HCT116 (cell line): ENCODE measurements at regions not wholly inside any gene's neighbourhood (a gene's known extent, or its start where the extent isn't known, plus 50 kb on each side); places are given as distances from the start of the nearest gene placed in this dataset.

ENCODE experiments used
- ATAC-seq: fragments of 200-7000 bp; cut with Tn5 transposase; 2 replicates; pipeline ENCODE4 v1.9.1; 2020; ENCODE audit warnings: mild to moderate bottlenecking, moderate library complexity
- BruUV-seq: library from RNA; stranded (reverse); fragments of 400-500 nt; replicated peaks from 2 replicates; lab custom pipeline; 2021; lab: Mats Ljungman, UMichigan
- CTCF ChIA-PET: fragments of 300-600 bp; sonication (Branson Sonifier 250); formaldehyde crosslinking; loops from one replicate; lab custom pipeline; 2021; ENCODE audit warnings: antibody characterized with exemption; lab: Charles Lee
- POLR2A ChIA-PET: fragments of 300-600, 350-600 bp; sonication (Branson Sonifier 250); formaldehyde crosslinking; loops from one replicate; lab custom pipeline; 2021; ENCODE audit warnings: antibody characterized with exemption; lab: Charles Lee
- RAD21 ChIA-PET, 2 experiments: fragments of 300-600 bp; sonication (Branson Sonifier 250); formaldehyde crosslinking; loops; one replicate each; lab custom pipeline; 2023; ENCODE audit warnings: low total read pairs in 2 of 2; ENCODE audit not compliant: uncharacterized antibody in 2 of 2, unreplicated experiment in 2 of 2, low non-redundant PET in 1 of 2; lab: Charles Lee
- DNase-seq: peaks from one replicate; pipeline ENCODE4 v3.0.0-alpha.2; 2010; ENCODE audit warnings: low read depth, low spot score
- H2AFZ ChIP-seq: fragments of 200-600 bp; shearing (Covaris generic), sonication (generic); 2 replicates; pipeline ENCODE4 v1.6.1; 2017; ENCODE audit warnings: low read depth, mixed run types, mixed read lengths, antibody characterized with exemption, low read length; ENCODE audit not compliant: poor library complexity, severe bottlenecking
- H3K27ac ChIP-seq: 2 replicates; pipeline ENCODE4 v1.5.1; 2012; ENCODE audit warnings: low read depth, low read length
- H3K27me3 ChIP-seq: fragments of 200-600 bp; sonication (generic); 2 replicates; pipeline ENCODE4 v1.6.1; 2016; ENCODE audit warnings: mixed run types, low read length, mixed read lengths; ENCODE audit not compliant: insufficient read depth
- H3K36me3 ChIP-seq, 2 experiments: fragments of 200-500 bp in 1 of 2; fragments of 200-600 bp in 1 of 2; sonication (Bioruptor generic) in 1 of 2; sonication (generic) in 1 of 2; 2 replicates each; pipeline versions ENCODE4 v1.5.1 to v1.6.1; 2014 to 2016; ENCODE audit warnings: low read length in 2 of 2, inconsistent platforms in 1 of 2, mixed read lengths in 1 of 2, mixed run types in 1 of 2; ENCODE audit not compliant: insufficient read depth in 2 of 2, control insufficient read depth in 1 of 2
- H3K4me1 ChIP-seq, 2 experiments: fragments of 200-600 bp in 1 of 2; sonication (generic) in 1 of 2; 2 replicates each; pipeline versions ENCODE4 v1.5.1 to v1.6.1; 2012 to 2017; ENCODE audit warnings: low read length in 2 of 2, inconsistent platforms in 1 of 2, mild to moderate bottlenecking in 1 of 2, mixed read lengths in 1 of 2, mixed run types in 1 of 2, moderate library complexity in 1 of 2; ENCODE audit not compliant: insufficient read depth in 2 of 2, control insufficient read depth in 1 of 2
- H3K4me2 ChIP-seq: fragments of 200-600 bp; sonication (generic); 2 replicates; pipeline ENCODE4 v1.6.1; 2017; ENCODE audit warnings: mixed run types, low read length, mixed read lengths
- H3K4me3 ChIP-seq, 2 experiments: fragments of 200-600 bp in 1 of 2; sonication (generic) in 1 of 2; replicated peaks in 1 of 2; 2 replicates each; pipeline ENCODE4 v1.5.1; 2011 to 2016; ENCODE audit warnings: low read length in 2 of 2, control low read depth in 1 of 2, low read depth in 1 of 2, mild to moderate bottlenecking in 1 of 2, mixed read lengths in 1 of 2, mixed run types in 1 of 2
- H3K79me2 ChIP-seq: fragments of 200-600 bp; sonication (generic); 2 replicates; pipeline ENCODE4 v1.6.1; 2017; ENCODE audit warnings: mild to moderate bottlenecking, mixed run types, low read length, moderate library complexity, mixed read lengths; ENCODE audit not compliant: insufficient read depth
- H3K9ac ChIP-seq: fragments of 200-600 bp; sonication (generic); 2 replicates; pipeline ENCODE4 v1.6.1; 2016; ENCODE audit warnings: low read length, mixed read lengths
- H3K9me2 ChIP-seq: fragments of 200-600 bp; sonication (generic), shearing (Covaris generic); 2 replicates; pipeline ENCODE4 v1.6.1; 2017; ENCODE audit warnings: mixed run types, mild to moderate bottlenecking, moderate library complexity; ENCODE audit not compliant: insufficient read depth
- H3K9me3 ChIP-seq, 2 experiments: fragments of 200-500 bp in 1 of 2; fragments of 200-600 bp in 1 of 2; sonication (Bioruptor generic) in 1 of 2; sonication (generic) in 1 of 2; 2 replicates each; pipeline ENCODE4 v1.6.1; 2014 to 2017; ENCODE audit warnings: low read length in 2 of 2, mixed read lengths in 2 of 2, inconsistent platforms in 1 of 2, low read depth in 1 of 2, mild to moderate bottlenecking in 1 of 2, mixed run types in 1 of 2, moderate library complexity in 1 of 2; ENCODE audit not compliant: control insufficient read depth in 1 of 2, insufficient read depth in 1 of 2
- H4K20me1 ChIP-seq: fragments of 200-600 bp; sonication (generic), shearing (Covaris generic); 2 replicates; pipeline ENCODE4 v1.6.1; 2017; ENCODE audit warnings: mixed run types, mild to moderate bottlenecking, moderate library complexity; ENCODE audit not compliant: insufficient read depth
- CEBPB ChIP-seq: IDR thresholded peaks from 2 replicates; pipeline ENCODE4 v1.6.1; 2012; ENCODE audit warnings: low read depth
- ELF1 ChIP-seq: IDR thresholded peaks from 2 replicates; pipeline ENCODE4 v1.6.1; 2012; ENCODE audit warnings: low read depth, borderline replicate concordance
- EZH2 ChIP-seq: fragments of 200-600 bp; sonication (generic); IDR thresholded peaks from 2 replicates; pipeline ENCODE4 v1.6.1; 2017; ENCODE audit warnings: antibody characterized with exemption, mixed run types
- POLR2A ChIP-seq: IDR thresholded peaks from 2 replicates; pipeline ENCODE4 v1.7.0; 2011; ENCODE audit warnings: borderline replicate concordance; ENCODE audit not compliant: insufficient read depth, insufficient read length; ENCODE audit errors: extremely low read depth
- SIN3A ChIP-seq: IDR thresholded peaks from 2 replicates; pipeline ENCODE4 v1.6.1; 2012; ENCODE audit warnings: low read depth
- SP1 ChIP-seq: IDR thresholded peaks from 2 replicates; pipeline ENCODE4 v1.6.1; 2012; ENCODE audit warnings: low read depth
- YY1 ChIP-seq: IDR thresholded peaks from 2 replicates; pipeline ENCODE4 v1.6.1; 2011; ENCODE audit warnings: low read length, low read depth, moderate library complexity, mild to moderate bottlenecking; ENCODE audit not compliant: insufficient replicate concordance; ENCODE audit errors: extremely low read depth
- ZNF274 ChIP-seq: fragments of 200-500 bp; sonication (Bioruptor generic); IDR thresholded peaks from 2 replicates; pipeline ENCODE4 v1.6.1; 2014; ENCODE audit warnings: mild to moderate bottlenecking, low read depth, low read length, inconsistent platforms
- intact Hi-C: fragments of 100-400 bp; cut with micrococcal nuclease; formaldehyde crosslinking; loops from 2 replicates; pipeline ENCODE4 v1.10.0; 2022
- TF ChIP-seq, protein P1 (sequence below): IDR thresholded peaks from 2 replicates; pipeline ENCODE4 v1.6.1; 2012

DNA sequence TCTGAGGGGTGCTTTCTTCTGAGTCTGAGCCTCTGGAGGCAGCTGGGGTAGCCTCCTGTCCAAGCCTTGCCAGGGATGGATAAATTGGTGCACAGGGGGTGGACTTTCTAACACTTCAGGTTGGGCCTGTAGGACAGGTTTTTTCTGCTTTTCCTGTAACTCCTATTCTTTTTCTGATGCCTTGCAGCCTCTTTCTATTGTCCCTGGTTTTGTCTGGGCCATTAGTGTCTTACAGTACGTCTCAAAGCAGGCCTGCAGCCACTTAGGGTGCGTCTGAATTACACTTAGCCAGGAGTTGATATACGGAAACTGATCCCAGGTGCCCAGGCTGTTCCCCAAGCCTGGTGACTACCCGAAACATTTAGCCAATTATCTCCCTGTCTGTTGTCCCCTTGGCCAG is 213.3 kb upstream of the HTR2A start:
- H3K4me2 ChIP-seq = no peak overlapping the region
- H4K20me1 ChIP-seq = no peaks in the 10 kb centered on the region
- no peak for ATAC-seq
- H3K9me2 ChIP-seq = no peaks in the 10 kb centered on the region
- no peak overlapping the region for H3K27ac ChIP-seq
- ChIA-PET POLR2A (no interaction called here), RAD21 (no interaction called here), CTCF (no interaction called here)
- intact Hi-C loops = no loop called here
- no TSS peak for BruUV-seq
- no peak overlapping the region for H3K4me3 ChIP-seq
- H3K9me3 ChIP-seq = no peaks in the 10 kb centered on the region
- no peaks in the 10 kb centered on the region for H3K79me2 ChIP-seq
- H3K27me3 ChIP-seq = no peaks in the 10 kb centered on the region; the same call in none of the 2 replicates
- H3K36me3 ChIP-seq = no peaks in the 10 kb centered on the region
- DNase-seq = no peak
- no peaks in the 10 kb centered on the region for H3K4me1 ChIP-seq
- H3K9ac ChIP-seq = no peak overlapping the region
- no peak for TF ChIP-seq POLR2A
- no peak for TF ChIP-seq EZH2
- TF ChIP-seq CEBPB = no peak
- TF ChIP-seq, protein P1, sequence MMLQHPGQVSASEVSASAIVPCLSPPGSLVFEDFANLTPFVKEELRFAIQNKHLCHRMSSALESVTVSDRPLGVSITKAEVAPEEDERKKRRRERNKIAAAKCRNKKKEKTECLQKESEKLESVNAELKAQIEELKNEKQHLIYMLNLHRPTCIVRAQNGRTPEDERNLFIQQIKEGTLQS = no peak
- TF ChIP-seq YY1 = no peak
- TF ChIP-seq ELF1 = no peak
- TF ChIP-seq SP1 = no peak
- TF ChIP-seq SIN3A = no peak
- no peak overlapping the region for H2AFZ ChIP-seq

DNA sequence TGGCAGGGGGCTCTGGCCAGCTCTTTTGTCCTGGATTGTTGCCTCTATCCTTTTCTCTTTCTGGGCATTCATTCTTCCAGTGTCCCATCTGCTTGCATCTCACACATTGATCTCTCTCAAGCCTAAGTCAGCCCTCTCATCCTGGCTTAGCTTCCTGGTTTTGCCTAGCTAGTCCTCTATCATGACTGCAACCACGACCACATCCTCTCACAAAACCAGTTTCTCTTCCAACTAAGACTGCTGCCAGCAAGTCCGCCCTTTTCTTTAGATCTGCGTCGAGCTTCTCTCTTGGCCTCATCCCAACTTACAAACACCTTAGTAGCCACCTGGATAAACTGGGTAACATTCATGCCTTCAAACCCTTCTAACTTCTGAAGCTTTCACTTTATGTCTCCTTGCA is 212.2 kb upstream of the HTR2A start:
- Histone ChIP-seq H3K4me3 (no peak overlapping the region), H3K27ac (no peak overlapping the region), H3K27me3 (no peaks in the 10 kb centered on the region; the same call in none of the 2 replicates), H3K4me1 (no peaks in the 10 kb centered on the region), H3K9ac (no peak overlapping the region), H2AFZ (no peak overlapping the region), H3K9me3 (no peaks in the 10 kb centered on the region), H4K20me1 (no peaks in the 10 kb centered on the region), H3K4me2 (no peak overlapping the region), H3K79me2 (no peaks in the 10 kb centered on the region), H3K36me3 (no peaks in the 10 kb centered on the region), H3K9me2 (no peaks in the 10 kb centered on the region)
- ChIA-PET RAD21 (no interaction called here), CTCF (no interaction called here), POLR2A (no interaction called here)
- no peak for TF ChIP-seq ZNF274
- intact Hi-C loops = no loop called here
- no peak for ATAC-seq
- no peak for DNase-seq
- no TSS peak for BruUV-seq
